Testis (tissue), 2 donors: ENCODE measurements at regions not wholly inside any gene's neighbourhood (a gene's known extent, or its start where the extent isn't known, plus 50 kb on each side); places are given as distances from the start of the nearest gene placed in this dataset.

Experiments
- DNase-seq: peaks from one replicate; pipeline ENCODE4 v3.0.0-alpha.2; 2019
- H3K27ac ChIP-seq, 2 donors: fragments of 200-600 bp; sonication (generic); one replicate each; pipeline ENCODE4 v1.5.1; 2019
- H3K27me3 ChIP-seq: fragments of 200-600 bp; sonication (generic); one replicate; pipeline ENCODE4 v1.5.1; 2019
- H3K36me3 ChIP-seq: fragments of 200-600 bp; sonication (generic); one replicate; pipeline ENCODE4 v1.5.1; 2017; ENCODE audit warnings: low read depth; ENCODE audit errors: missing control alignments
- H3K4me1 ChIP-seq: fragments of 200-600 bp; sonication (generic); one replicate; pipeline ENCODE4 v1.5.1; 2019
- H3K4me3 ChIP-seq, 2 donors: fragments of 200-600 bp; sonication (generic); one replicate each; pipeline ENCODE4 v1.5.1; 2017 to 2019
- H3K9me3 ChIP-seq: fragments of 200-600 bp; sonication (generic); one replicate; pipeline ENCODE4 v1.5.1; 2017
- CTCF ChIP-seq, 3 experiments: fragments of 450-650 bp in 2 of 3; fragments of 200-600 bp in 1 of 3; sonication (generic) in 1 of 3; IDR thresholded peaks; one replicate each; pipeline ENCODE4 v1.5.1; 2016 to 2019; ENCODE audit warnings: antibody characterized with exemption in 3 of 3, mild to moderate bottlenecking in 2 of 3, moderate library complexity in 1 of 3
- POLR2A ChIP-seq: fragments of 450-650 bp; IDR thresholded peaks from one replicate; pipeline ENCODE4 v1.6.1; 2017; ENCODE audit warnings: antibody characterized with exemption, mild to moderate bottlenecking, moderate library complexity
- WGBS, 2 donors: methylation state at CpG; one replicate each; pipeline ENCODE4 v1.1.5; 2018; 5-methylcytosine and 5-hydroxymethylcytosine counted together
- intact Hi-C: fragments of 100-400 bp; cut with DNase I; formaldehyde crosslinking; loops from one replicate; pipeline ENCODE4 v1.15.1; 2023; ENCODE audit warnings: low total_unique reads

- 77 to 90% methylated on average over 2 of the region's 2 CpGs for WGBS, 2 donors
- DNase-seq: no peak
- Histone ChIP-seq H3K4me3 (no peak overlapping the region), H3K4me1 (no peaks in the 10 kb centered on the region), H3K36me3 (no peaks in the 10 kb centered on the region), H3K27ac (no peak overlapping the region), H3K27me3 (no peaks in the 10 kb centered on the region), H3K9me3 (no peaks in the 10 kb centered on the region)
- TF ChIP-seq CTCF (IDR thresholded peaks at IDR 0.05) (no peak), POLR2A (no peak)
- intact Hi-C loops: no loop called here
Observed at GRCh38 chr3:23099677-23100076, 103.5 kb upstream of the UBE2E2 start.

DNA sequence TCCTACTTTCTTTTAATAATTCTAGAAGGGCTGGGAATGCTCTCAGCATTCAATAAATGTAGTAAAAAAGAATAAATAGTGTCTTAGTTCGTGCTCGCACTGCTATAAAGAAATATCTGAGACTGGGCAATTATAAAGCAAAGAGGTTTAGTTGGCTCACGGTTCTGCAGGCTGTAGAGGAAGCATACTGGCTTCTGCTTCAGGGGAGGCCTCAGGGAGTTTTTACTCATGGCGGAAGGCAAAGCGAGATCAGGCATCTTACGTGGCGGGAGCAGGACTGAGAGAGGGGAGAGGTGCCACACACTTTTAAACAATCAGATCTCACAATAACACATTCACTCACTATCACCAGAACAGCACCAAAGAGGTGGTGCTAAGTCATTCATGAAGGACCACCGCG lies 103.0 kb upstream of the UBE2E2 start:
- WGBS, 2 donors: 92 to 94% methylated on average over 9 of the region's 9 CpGs
- Histone ChIP-seq H3K4me1 (no peaks in the 10 kb centered on the region), H3K36me3 (no peaks in the 10 kb centered on the region), H3K9me3 (no peaks in the 10 kb centered on the region), H3K27ac (no peak overlapping the region), H3K27me3 (no peaks in the 10 kb centered on the region), H3K4me3 (no peak overlapping the region)
- no peak for TF ChIP-seq POLR2A
- no peak for TF ChIP-seq CTCF (IDR thresholded peaks at IDR 0.05)
- intact Hi-C loops: no loop called here
- no peak for DNase-seq

DNA sequence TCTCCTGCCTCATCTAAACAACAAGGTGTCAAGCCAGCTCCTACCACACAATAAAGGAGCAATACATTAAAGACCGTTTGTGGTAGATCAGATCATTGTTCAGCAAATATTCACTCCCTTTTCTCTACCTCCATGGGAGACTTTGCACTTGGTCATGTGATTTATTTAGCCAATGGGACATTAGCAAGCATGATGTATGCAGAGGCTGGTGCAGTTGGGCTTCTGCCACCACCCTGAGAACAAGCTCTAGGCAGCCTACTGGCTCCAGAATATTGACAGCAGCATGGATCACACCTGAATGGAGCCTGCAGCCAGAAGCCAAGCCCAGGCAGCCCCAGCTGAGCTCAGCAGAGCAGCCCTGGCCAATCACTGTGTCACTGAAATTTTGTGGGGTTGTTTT lies 99.4 kb upstream of the UBE2E2 start:
- TF ChIP-seq POLR2A: no peak
- no peak for TF ChIP-seq CTCF (IDR thresholded peaks at IDR 0.05)

GRCh38 chr3:23105048-23105447 lies 98.1 kb upstream of the UBE2E2 start:
- no peak for DNase-seq
- Histone ChIP-seq H3K9me3 (no peaks in the 10 kb centered on the region), H3K36me3 (no peaks in the 10 kb centered on the region), H3K4me3 (no peak overlapping the region), H3K27me3 (no peaks in the 10 kb centered on the region), H3K4me1 (no peaks in the 10 kb centered on the region), H3K27ac (no peak overlapping the region)
- intact Hi-C loops: no loop called here
- TF ChIP-seq POLR2A (no peak), CTCF (IDR thresholded peaks at IDR 0.05) (no peak)

More for the DNA sequence above, 99.4 kb upstream of the UBE2E2 start:
- no peak for DNase-seq
- Histone ChIP-seq H3K4me1 (no peaks in the 10 kb centered on the region), H3K27ac (no peak overlapping the region), H3K36me3 (no peaks in the 10 kb centered on the region), H3K9me3 (no peaks in the 10 kb centered on the region), H3K4me3 (no peak overlapping the region), H3K27me3 (no peaks in the 10 kb centered on the region)
- intact Hi-C loops: no loop called here
- WGBS, 2 donors: 42 to 53% methylated on average over 1 of the region's 1 CpG

DNA sequence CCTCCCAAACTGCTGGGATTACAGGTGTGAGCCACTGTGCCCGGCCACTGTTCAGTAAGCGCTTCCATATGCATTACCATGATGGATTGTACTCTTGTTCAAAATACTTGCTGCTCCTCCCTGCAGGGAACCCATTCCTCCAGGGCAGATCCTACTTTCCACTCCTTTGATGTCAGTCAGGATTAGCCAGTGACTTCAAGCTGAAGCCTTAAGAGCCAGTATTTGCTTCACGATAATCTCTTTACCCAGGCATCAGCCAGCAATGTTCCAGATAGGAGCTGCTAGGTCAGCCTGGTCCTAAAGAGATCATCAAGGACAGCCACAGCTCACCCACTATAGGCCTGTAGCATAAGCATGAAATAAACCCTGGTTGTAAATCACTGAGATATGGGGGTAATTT lies 96.5 kb upstream of the UBE2E2 start:
- Histone ChIP-seq H3K36me3 (no peaks in the 10 kb centered on the region), H3K27me3 (no peaks in the 10 kb centered on the region), H3K4me3 (no peak overlapping the region), H3K9me3 (no peaks in the 10 kb centered on the region), H3K27ac (no peak overlapping the region), H3K4me1 (no peaks in the 10 kb centered on the region)
- intact Hi-C loops: no loop called here
- 78 to 79% methylated on average over 3 of the region's 3 CpGs for WGBS, 2 donors
- no peak for TF ChIP-seq CTCF (IDR thresholded peaks at IDR 0.05)
- no peak for TF ChIP-seq POLR2A
- DNase-seq: no peak
